ENCODE measurements at regions not wholly inside any gene's neighbourhood (a gene's known extent, or its start where the extent isn't known, plus 50 kb on each side); places are given as distances from the start of the nearest gene placed in this dataset.

DNA sequence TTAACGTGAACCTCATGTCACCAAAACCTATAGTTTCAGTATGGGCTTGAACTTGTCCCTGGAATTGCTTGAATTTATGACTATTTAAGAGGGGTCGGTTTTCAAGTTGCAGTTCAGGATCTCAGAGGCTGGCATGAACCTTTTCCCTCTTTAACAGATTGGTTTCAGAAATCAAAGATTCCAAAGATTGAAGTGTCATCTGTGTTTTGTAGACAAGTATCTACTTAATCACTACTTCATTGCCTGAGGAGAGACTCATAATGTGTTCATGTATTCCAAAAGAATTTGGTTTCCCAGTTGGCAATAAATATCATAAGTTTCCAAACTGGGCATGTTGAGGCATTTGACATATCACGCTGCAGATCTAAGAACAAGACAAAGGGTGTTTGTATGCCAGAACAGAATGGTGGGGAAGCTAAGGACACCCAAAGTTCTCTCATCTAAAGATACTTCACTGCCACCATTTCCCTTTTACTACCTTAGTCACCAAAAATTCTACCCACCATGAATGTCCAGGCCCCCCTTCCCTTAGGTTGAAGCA lies 199.5 kb downstream of the NUAK1 start:
- TF ChIP-seq CTCF (IDR thresholded peaks at IDR 0.05): no peak
- TF ChIP-seq POLR2A (IDR thresholded peaks at IDR 0.05): no peak
- no peak for TF ChIP-seq POLR2AphosphoS5 (IDR thresholded peaks at IDR 0.05; ENCODE audit: insufficient read depth in 1 of 2, low read depth in 1 of 2)
